ENCODE measurements at regions not wholly inside any gene's neighbourhood (a gene's known extent, or its start where the extent isn't known, plus 50 kb on each side); places are given as distances from the start of the nearest gene placed in this dataset.

DNA sequence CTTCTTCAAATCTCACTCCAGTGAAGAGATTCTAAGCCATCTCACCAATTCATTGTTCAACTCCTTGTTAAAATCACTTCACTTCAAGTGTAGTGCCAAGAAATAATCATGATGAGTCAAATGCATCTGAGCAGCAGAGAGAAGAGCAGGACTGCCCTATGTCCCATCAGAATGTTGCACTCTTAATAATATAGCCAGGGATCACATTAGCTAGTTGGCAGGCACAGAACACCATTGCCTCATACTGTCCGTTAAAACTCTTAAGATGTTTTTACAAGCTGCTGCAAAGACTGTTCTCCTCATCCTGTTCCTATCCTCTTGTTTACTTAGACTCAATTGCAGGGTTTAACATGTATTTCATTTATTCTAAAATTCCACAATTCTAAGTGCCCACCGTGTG lies 432.9 kb downstream of the PLPP3 start:
- TF ChIP-seq POLR2A (IDR thresholded peaks at IDR 0.05; ENCODE audit: low read length) (no peak), SMC3 (IDR thresholded peaks at IDR 0.05) (no peak), ZSCAN20 (CRISPR knock-in tag; IDR thresholded peaks at IDR 0.05) (no peak), TP53 (CRISPR knock-in tag; IDR thresholded peaks at IDR 0.05) (no peak), PHF8 (IDR thresholded peaks at IDR 0.05; ENCODE audit: borderline replicate concordance, low read depth) (no peak), NFE2L2 (conservative IDR thresholded peaks at IDR 0.05; ENCODE audit: low read length) (no peak), RFX5 (IDR thresholded peaks at IDR 0.05) (no peak), JUN (IDR thresholded peaks at IDR 0.05) (no peak), RAD21 (conservative IDR thresholded peaks at IDR 0.05 in 1 of 2, IDR thresholded peaks at IDR 0.05 in 1 of 2) (no peak)
- TF ChIP-seq, protein P1, sequence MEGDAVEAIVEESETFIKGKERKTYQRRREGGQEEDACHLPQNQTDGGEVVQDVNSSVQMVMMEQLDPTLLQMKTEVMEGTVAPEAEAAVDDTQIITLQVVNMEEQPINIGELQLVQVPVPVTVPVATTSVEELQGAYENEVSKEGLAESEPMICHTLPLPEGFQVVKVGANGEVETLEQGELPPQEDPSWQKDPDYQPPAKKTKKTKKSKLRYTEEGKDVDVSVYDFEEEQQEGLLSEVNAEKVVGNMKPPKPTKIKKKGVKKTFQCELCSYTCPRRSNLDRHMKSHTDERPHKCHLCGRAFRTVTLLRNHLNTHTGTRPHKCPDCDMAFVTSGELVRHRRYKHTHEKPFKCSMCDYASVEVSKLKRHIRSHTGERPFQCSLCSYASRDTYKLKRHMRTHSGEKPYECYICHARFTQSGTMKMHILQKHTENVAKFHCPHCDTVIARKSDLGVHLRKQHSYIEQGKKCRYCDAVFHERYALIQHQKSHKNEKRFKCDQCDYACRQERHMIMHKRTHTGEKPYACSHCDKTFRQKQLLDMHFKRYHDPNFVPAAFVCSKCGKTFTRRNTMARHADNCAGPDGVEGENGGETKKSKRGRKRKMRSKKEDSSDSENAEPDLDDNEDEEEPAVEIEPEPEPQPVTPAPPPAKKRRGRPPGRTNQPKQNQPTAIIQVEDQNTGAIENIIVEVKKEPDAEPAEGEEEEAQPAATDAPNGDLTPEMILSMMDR (IDR thresholded peaks at IDR 0.05): no peak
- TF ChIP-seq, protein P2, sequence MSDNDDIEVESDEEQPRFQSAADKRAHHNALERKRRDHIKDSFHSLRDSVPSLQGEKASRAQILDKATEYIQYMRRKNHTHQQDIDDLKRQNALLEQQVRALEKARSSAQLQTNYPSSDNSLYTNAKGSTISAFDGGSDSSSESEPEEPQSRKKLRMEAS (IDR thresholded peaks at IDR 0.05): no peak
- TF ChIP-seq, protein P3, sequence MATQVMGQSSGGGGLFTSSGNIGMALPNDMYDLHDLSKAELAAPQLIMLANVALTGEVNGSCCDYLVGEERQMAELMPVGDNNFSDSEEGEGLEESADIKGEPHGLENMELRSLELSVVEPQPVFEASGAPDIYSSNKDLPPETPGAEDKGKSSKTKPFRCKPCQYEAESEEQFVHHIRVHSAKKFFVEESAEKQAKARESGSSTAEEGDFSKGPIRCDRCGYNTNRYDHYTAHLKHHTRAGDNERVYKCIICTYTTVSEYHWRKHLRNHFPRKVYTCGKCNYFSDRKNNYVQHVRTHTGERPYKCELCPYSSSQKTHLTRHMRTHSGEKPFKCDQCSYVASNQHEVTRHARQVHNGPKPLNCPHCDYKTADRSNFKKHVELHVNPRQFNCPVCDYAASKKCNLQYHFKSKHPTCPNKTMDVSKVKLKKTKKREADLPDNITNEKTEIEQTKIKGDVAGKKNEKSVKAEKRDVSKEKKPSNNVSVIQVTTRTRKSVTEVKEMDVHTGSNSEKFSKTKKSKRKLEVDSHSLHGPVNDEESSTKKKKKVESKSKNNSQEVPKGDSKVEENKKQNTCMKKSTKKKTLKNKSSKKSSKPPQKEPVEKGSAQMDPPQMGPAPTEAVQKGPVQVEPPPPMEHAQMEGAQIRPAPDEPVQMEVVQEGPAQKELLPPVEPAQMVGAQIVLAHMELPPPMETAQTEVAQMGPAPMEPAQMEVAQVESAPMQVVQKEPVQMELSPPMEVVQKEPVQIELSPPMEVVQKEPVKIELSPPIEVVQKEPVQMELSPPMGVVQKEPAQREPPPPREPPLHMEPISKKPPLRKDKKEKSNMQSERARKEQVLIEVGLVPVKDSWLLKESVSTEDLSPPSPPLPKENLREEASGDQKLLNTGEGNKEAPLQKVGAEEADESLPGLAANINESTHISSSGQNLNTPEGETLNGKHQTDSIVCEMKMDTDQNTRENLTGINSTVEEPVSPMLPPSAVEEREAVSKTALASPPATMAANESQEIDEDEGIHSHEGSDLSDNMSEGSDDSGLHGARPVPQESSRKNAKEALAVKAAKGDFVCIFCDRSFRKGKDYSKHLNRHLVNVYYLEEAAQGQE (IDR thresholded peaks at IDR 0.05): no peak
- TF ChIP-seq, protein P4, sequence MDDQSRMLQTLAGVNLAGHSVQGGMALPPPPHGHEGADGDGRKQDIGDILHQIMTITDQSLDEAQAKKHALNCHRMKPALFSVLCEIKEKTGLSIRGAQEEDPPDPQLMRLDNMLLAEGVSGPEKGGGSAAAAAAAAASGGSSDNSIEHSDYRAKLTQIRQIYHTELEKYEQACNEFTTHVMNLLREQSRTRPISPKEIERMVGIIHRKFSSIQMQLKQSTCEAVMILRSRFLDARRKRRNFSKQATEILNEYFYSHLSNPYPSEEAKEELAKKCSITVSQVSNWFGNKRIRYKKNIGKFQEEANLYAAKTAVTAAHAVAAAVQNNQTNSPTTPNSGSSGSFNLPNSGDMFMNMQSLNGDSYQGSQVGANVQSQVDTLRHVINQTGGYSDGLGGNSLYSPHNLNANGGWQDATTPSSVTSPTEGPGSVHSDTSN (IDR thresholded peaks at IDR 0.05): no peak
